22Rv1 (cell line): ENCODE measurements at regions not wholly inside any gene's neighbourhood (a gene's known extent, or its start where the extent isn't known, plus 50 kb on each side); places are given as distances from the start of the nearest gene placed in this dataset.

Source experiments
- ZFX ChIP-seq: fragments of 450-650 bp; IDR thresholded peaks from 2 replicates; pipeline ENCODE4 v1.6.1; 2017; ENCODE audit warnings: antibody characterized with exemption, borderline replicate concordance
- TF ChIP-seq, protein P1 (sequence below): fragments of 450-650 bp; IDR thresholded peaks from 2 replicates; pipeline ENCODE4 v1.5.1; 2017; ENCODE audit warnings: mild to moderate bottlenecking

DNA sequence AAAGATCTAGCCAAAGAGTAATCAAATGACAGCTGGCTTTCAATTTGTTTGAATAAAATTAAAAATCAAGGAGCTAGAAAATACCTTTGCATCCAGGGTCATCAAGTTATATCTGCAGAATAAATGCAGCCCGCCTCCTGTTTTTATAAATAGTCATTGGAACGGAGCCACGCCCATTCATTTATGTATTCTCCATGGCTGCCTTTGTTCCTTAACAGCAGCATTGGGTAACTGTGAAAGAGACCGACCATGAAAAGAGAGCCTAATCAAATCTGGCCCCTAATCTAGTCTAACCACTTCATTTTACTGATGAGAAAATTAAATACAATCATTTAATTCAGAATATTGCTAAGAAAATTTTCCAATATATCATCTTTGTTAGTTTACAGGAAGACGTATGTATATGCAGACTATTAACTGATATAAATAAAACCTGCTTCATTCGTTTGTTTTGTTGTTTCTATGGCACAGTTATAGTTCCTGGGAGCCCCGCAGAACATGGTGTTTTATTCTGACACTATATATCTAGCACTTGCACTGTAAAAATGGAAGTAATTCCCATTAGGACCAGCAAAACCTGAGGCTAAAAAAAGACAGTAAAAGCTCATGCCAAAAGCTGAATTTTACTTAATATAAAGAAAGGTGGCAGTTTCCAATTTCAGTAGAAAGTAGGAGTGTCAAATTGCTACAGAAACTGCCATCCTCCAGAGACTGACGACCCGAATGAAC, 111.8 kb upstream of the PALMD start:
- TF ChIP-seq, protein P1, sequence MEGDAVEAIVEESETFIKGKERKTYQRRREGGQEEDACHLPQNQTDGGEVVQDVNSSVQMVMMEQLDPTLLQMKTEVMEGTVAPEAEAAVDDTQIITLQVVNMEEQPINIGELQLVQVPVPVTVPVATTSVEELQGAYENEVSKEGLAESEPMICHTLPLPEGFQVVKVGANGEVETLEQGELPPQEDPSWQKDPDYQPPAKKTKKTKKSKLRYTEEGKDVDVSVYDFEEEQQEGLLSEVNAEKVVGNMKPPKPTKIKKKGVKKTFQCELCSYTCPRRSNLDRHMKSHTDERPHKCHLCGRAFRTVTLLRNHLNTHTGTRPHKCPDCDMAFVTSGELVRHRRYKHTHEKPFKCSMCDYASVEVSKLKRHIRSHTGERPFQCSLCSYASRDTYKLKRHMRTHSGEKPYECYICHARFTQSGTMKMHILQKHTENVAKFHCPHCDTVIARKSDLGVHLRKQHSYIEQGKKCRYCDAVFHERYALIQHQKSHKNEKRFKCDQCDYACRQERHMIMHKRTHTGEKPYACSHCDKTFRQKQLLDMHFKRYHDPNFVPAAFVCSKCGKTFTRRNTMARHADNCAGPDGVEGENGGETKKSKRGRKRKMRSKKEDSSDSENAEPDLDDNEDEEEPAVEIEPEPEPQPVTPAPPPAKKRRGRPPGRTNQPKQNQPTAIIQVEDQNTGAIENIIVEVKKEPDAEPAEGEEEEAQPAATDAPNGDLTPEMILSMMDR = no peak
- TF ChIP-seq ZFX = no peak
